PC-9 (cell line): ENCODE measurements at regions not wholly inside any gene's neighbourhood (a gene's known extent, or its start where the extent isn't known, plus 50 kb on each side); places are given as distances from the start of the nearest gene placed in this dataset.

ENCODE experiments used
- CTCF ChIP-seq: fragments of 200-600 bp; sonication (generic); conservative IDR thresholded peaks from 2 replicates; pipeline ENCODE4 v1.6.1; 2017; ENCODE audit warnings: mixed run types, antibody characterized with exemption, mild to moderate bottlenecking, moderate library complexity
- EZH2 ChIP-seq: fragments of 200-600 bp; sonication (generic); IDR thresholded peaks from 2 replicates; pipeline ENCODE4 v1.8.0; 2017; ENCODE audit warnings: antibody characterized with exemption, low read depth

- no peak for TF ChIP-seq CTCF
- no peak for TF ChIP-seq EZH2
Measured at GRCh38 chr16:72443809-72444208, 271.9 kb upstream of the PMFBP1 start.
